ENCODE measurements at regions not wholly inside any gene's neighbourhood (a gene's known extent, or its start where the extent isn't known, plus 50 kb on each side); places are given as distances from the start of the nearest gene placed in this dataset.

DNA sequence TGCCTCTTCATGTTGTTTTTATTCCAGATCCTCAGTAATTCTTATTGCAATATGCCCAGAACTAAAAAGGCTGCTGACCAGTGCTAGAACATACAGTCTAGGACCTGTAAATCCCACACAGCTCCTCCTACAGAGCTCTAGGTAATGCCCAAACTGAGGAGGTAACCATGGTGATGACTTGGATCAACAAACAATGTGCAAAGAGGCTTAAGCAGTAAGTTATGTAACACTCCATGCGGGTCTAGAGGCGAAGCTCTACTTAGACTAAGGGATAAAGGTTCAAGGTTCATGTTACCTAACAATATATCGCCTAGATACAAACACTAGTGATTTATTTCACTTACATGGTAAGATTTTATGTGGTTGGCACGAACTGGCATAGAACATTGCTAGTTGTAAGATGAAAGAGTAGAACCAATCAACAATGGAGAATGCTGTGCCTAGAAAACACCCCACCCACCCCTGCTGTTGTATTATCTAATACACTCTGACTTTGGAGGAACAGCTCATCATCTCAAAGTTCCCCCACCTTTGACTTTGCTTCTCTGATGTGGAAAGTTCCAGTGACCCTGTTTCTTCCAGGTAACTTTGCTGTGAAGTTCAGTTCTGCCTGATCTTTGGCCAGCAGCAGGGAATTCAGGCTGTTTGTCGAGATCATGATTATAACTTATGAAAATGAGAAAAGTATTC, 242.4 kb downstream of the ALDH8A1 start:
- DNase-seq = no peak

GRCh38 chr6:134706806-134707205, 243.1 kb downstream of the ALDH8A1 start:
- no peak for DNase-seq

DNA sequence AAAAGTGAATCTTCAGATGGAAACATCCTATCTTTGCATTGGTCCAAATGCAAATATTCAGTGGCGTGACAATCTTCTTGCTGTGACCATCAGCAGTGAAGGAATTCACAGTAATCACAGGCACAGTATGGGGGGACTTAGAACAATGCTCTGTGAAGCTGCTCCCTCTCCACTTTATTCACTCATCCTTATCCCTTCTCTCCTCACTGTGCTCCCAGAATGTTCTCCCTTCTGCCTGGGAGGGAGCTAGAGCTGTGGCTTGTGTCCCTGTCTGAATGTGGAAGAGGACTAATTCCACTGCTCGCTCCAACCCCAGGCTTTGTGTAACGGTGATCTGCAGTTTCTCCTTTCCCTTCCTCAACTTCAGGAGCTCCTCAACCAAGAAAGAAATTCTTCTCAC, 243.7 kb downstream of the ALDH8A1 start:
- no peak for DNase-seq

- no peak for DNase-seq
Observed at GRCh38 chr6:134703206-134703605, 246.7 kb downstream of the ALDH8A1 start.

- no peak for DNase-seq
Observed at GRCh38 chr6:134702279-134702678, 247.6 kb downstream of the ALDH8A1 start.

DNA sequence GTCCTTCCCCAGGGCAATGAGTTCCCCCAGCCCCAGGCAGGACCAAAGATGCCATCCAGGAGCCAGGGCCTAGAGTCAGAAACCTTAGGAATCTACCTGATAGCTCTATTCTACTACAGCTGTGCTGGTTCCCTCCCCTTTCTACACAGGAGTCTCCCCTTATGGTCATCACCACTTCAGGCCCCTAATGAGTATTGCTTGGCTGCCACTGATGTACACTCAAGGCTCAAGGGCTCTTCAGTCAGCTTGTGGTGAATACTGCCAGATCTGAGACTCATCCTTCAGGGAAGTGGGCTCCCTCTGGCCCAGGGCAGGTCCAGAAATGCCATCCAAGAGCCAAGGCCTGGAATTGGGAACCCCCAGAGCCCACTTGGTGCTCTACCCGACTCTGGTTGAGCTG, 248.6 kb downstream of the ALDH8A1 start:
- DNase-seq = no peak

DNA sequence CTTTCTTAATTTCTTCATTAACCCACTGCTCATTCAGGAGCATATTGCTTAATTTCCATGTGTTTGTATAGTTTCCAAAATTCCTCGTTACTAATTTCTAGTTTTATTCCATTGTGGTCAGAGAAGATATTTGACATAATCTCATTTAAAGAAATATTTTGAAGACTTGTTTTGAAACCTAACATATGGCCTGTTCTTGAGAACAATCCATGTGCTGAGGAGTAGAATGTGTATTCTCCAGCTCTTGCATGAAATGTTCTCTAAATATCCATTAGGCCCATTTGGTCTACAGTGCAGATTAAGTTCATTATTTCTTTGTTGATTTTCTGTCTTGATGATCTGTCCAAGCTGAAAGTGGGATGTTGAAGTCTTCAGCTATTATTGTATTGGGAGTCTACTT, 251.7 kb downstream of the ALDH8A1 start:
- no peak for DNase-seq

- DNase-seq = no peak
Observed at GRCh38 chr6:134692008-134692407, 257.9 kb downstream of the ALDH8A1 start.

GRCh38 chr6:134691180-134691579, 258.7 kb downstream of the ALDH8A1 start:
- DNase-seq = no peak

DNA sequence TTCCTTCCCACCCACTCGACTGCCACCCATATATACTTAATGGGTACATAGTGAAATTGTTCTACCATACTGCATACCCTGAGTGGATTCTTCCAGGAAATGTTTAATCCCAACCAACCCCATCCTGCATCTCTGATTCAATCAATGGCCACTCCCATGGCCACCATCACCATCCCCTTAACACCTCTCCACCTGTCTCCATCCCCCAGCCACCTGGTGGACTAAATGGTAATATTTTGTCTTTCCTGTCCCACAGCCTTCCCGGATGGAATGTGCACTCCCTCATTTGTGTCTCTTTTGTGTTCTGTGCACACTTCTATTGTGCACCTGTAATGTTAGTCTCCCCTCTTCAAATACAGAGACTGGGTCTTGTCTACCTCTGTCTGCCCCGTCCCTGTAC, 259.9 kb downstream of the ALDH8A1 start:
- DNase-seq = no peak

DNA sequence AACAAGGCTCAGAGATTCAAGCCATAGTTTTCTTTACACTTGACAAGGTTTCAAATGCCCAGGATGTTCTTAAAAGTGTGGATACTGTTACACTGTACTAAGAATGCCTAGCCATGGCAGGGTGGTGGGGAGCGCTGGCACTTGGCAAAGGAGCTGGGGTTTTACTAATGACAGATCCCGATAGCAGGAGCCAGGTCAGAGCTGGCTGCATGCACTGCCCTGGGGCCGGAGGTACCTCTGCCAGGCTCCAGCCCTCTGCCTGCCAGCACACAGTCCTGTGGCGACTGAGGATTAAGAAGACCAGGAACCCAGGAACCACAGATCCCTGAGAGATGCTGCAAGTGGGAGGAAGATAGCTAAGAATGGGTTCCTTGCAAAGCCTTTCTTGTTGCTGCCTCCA, 260.3 kb downstream of the ALDH8A1 start:
- DNase-seq = no peak

DNA sequence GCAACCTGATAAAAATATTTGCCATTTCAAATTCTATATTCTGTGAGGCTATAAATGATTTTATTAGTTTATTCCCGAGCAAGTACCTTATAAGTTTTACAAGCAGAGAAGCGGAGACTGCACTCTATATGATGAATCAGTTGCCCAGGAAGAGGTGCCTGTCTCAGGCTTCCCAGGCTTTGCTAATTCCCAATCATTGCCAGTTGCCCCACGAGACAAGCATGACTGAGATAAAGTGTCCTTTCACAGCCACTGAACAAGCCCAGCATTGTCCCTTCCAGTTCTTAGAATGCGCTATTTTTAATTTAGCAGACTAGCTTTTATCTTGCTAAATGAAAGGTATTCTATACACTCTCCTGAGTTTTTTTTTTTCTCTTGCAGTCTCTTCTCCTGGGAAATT, 260.7 kb downstream of the ALDH8A1 start:
- no peak for DNase-seq

DNA sequence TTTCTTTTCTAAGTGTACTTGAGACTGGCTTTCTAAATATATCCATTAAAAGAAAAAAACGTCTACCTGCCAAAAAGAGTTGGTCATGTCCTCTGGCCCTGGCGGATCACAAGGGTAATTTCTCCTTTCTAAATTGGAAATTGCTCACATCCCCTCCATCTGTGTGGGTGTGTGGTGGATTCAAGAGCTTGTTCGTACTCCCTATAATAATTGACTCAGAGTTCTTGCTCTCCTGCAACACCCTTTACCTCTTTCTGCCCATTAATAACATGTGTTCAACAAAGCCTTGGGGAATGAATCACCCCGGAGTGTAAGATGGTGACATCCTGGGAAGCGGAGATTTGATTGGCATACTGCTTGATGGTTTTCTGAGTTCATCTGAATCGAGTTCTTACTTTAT, 263.8 kb downstream of the ALDH8A1 start:
- no peak for DNase-seq

DNA sequence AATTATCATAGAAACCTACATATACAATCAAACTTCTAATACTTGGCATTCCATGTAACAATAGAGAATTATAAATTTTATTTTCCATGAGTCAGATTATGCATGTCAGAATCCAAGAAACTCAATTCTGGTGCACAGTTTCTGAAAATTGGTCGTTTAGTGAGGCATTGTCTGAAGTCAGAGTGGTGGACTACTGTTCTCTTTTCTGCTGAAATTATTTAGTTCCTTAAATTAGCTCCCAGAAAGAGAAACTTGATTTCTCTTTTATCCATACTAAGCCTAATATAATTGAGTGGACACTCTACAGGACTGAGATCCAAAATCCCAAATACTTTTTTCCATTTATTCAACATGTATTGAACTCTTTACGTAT, 265.5 kb downstream of the ALDH8A1 start:
- no peak for DNase-seq

GRCh38 chr6:134683783-134684422, 266.0 kb downstream of the ALDH8A1 start:
- no peak for DNase-seq

- DNase-seq = no peak
Observed at GRCh38 chr6:134680433-134680832, 269.5 kb downstream of the ALDH8A1 start.

- DNase-seq = no peak
Observed at GRCh38 chr6:134680021-134680420, 269.9 kb downstream of the ALDH8A1 start.

- DNase-seq = peak; percentile 74
Observed at GRCh38 chr6:134678436-134678889, 271.4 kb downstream of the ALDH8A1 start.

DNA sequence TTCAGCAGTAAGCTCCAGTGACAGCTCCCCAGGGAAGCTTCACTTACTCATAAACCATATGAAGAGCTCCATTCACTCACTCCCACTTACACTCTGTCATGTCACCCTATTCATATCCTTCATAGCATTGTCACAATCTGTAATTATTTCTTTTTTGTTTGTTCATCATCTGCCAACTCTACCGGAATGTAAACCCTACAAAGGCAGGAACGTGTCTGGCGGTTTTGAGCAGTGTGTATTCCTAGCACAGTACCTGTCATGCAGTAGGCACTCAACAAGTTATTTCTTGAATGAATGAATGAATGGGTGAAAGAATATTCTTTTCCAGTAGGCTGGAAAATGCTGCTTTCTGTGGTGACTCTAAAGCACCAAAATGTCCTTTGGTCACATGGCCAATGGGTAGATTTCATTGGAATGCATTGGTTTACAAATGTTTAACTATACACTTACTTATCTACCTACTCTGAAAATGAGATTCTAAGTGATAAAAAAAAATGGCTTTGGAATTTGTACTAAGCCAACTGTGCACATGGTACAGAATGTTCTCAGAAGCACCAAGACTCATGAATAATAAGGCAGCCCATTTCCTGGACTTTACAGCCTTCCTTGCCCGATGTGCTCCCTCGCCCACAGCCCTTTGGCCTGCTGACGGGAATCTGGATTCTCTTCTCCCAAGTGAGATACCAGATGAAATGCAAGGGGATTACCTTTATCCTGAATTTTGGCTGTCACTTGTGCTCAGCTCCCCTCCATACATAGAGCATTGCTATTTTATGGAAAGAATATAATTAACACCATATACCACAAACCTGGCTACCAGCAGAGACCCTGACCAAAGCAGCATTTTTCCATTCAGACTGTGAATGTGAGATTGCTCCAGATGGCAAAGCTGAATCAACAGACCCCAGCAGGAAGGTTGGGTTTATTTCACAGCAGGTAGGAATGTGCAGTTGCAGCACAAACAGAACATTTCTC, 273.3 kb downstream of the ALDH8A1 start:
- no peak for DNase-seq

DNA sequence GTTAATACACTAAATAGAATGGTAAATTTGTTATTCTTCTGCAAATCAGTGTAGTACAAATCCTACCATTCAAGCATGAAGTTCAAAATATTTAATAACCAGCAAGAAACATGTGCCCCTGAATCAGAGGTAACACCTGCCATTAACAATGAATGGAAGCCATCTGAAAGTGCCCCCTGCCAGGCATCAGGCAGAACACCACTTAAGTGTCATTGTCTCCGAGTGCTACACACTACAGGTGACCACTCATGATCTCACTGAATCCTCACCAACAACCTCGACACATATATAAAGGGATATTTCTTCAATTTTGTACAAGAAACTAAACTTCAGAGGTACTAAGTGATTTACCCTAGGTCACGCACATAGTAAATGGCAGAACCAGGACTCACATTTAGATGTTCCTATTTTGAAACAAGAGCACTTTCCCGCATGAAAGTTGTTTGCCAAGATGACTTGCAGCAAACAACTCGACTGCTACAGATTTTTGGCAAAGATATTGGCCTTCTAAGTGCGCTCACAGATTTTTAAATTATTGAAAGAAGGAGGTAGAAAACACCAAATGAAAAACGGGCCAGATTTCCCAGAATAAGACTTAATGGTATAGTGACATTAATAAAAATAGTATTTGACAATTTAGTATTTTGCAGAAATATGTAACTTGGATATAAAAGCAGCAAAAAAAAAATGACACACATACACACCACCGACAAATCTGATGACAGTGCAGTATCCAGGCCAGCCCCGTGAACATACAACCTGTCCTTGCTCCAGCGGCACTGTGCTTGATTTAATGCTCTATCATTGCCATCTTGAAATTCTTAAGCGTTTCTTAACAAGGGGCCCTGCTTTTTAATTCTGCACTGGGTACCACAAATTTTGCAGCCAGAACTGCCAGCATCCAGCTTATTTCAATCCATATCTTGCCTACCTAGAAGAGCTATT, 274.5 kb downstream of the ALDH8A1 start:
- no peak for DNase-seq

DNA sequence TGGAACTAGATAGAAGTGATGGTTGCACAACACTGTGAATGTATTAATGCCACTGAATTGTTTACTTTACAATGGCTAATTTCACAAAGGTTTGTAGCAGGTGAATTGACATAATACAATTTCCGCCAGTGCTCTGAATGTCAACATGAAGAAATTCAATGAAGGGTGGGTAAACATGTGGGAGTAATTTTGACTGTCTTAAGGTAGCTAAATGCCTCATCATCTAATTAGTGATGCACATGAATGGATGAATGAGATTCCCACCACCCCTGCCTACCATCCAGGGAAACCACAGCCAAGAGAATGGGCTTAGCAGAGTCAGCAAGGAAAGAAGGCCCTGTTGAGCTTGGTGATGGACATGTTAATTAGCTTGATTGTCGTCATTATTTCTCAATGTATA, 275.3 kb downstream of the ALDH8A1 start:
- DNase-seq = no peak

GRCh38 chr6:134669485-134669884, 280.4 kb downstream of the ALDH8A1 start:
- DNase-seq = no peak

Measured in left hindlimb (tissue), 1 donor.